ENCODE measurements at regions not wholly inside any gene's neighbourhood (a gene's known extent, or its start where the extent isn't known, plus 50 kb on each side); places are given as distances from the start of the nearest gene placed in this dataset.

DNA sequence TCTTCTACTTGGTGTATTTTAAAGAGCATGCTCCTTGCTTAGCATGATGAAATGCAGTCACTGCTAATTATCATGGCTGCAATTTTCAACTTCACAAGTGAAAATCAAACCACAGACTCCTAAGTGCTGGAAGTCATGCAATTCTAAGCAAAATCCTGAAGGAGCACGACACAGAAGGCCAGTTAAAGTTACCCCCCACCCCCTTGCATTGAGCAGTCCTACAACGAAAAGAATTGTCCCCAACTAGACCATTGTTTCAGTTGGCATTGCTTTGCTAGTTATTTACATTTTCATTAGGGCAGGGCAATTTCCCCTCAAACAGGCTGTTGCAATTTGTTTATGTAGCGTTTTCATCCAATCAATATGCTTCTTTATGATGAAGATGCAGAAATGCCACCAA, 321.2 kb downstream of the PCDH7 start:
- TF ChIP-seq POLR2A (IDR thresholded peaks at IDR 0.05), result no peak
- TF ChIP-seq, protein P1, sequence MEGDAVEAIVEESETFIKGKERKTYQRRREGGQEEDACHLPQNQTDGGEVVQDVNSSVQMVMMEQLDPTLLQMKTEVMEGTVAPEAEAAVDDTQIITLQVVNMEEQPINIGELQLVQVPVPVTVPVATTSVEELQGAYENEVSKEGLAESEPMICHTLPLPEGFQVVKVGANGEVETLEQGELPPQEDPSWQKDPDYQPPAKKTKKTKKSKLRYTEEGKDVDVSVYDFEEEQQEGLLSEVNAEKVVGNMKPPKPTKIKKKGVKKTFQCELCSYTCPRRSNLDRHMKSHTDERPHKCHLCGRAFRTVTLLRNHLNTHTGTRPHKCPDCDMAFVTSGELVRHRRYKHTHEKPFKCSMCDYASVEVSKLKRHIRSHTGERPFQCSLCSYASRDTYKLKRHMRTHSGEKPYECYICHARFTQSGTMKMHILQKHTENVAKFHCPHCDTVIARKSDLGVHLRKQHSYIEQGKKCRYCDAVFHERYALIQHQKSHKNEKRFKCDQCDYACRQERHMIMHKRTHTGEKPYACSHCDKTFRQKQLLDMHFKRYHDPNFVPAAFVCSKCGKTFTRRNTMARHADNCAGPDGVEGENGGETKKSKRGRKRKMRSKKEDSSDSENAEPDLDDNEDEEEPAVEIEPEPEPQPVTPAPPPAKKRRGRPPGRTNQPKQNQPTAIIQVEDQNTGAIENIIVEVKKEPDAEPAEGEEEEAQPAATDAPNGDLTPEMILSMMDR (IDR thresholded peaks at IDR 0.05), result no peak
- TF ChIP-seq POLR2AphosphoS5 (IDR thresholded peaks at IDR 0.05), result no peak
- Histone ChIP-seq H3K4me3 (no peak overlapping the region), H3K27ac (no peak overlapping the region), H3K4me1 (replicated peaks) (no peaks in the 10 kb centered on the region), H3K27me3 (replicated peaks; ENCODE audit: insufficient read depth) (no peaks in the 10 kb centered on the region), H3K36me3 (no peaks in the 10 kb centered on the region), H3K9me3 (no peaks in the 10 kb centered on the region)
- no peak for DNase-seq (ENCODE audit: low spot score)
- intact Hi-C loops (cut with DNase I), result no loop called here
- 85% methylated on average over 3 of the region's 3 CpGs for WGBS

DNA sequence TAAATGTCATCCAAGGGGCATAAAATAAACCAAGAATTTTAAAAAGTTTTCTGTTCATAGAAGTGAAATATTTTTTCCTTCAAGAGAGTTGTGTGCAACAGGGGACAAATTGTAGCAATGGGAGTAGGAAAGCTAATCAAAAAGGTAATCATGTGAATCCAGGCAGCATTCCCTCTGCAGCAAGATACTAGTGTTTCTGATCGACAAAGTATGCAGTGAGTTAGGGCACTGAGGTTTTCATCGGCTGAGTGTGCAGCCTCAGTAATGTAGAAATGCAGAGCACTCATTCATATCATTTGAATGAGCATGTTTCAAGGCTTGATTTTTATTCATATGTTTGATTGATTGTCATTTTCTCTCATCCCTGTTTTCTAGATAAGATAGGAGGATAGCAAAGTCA, 321.7 kb downstream of the PCDH7 start:
- H3K27ac ChIP-seq, result no peak overlapping the region
- TF ChIP-seq POLR2AphosphoS5 (IDR thresholded peaks at IDR 0.05) (no peak), POLR2A (IDR thresholded peaks at IDR 0.05) (no peak)
- TF ChIP-seq, protein P1 (IDR thresholded peaks at IDR 0.05), result no peak
- no peaks in the 10 kb centered on the region for H3K36me3 ChIP-seq
- 87% methylated on average over 2 of the region's 2 CpGs for WGBS
- DNase-seq (ENCODE audit: low spot score), result no peak
- intact Hi-C loops (cut with DNase I), result no loop called here
- H3K4me1 ChIP-seq (replicated peaks), result no peaks in the 10 kb centered on the region
- H3K9me3 ChIP-seq, result no peaks in the 10 kb centered on the region
- H3K4me3 ChIP-seq, result no peak overlapping the region
- no peaks in the 10 kb centered on the region for H3K27me3 ChIP-seq (replicated peaks; ENCODE audit: insufficient read depth)

DNA sequence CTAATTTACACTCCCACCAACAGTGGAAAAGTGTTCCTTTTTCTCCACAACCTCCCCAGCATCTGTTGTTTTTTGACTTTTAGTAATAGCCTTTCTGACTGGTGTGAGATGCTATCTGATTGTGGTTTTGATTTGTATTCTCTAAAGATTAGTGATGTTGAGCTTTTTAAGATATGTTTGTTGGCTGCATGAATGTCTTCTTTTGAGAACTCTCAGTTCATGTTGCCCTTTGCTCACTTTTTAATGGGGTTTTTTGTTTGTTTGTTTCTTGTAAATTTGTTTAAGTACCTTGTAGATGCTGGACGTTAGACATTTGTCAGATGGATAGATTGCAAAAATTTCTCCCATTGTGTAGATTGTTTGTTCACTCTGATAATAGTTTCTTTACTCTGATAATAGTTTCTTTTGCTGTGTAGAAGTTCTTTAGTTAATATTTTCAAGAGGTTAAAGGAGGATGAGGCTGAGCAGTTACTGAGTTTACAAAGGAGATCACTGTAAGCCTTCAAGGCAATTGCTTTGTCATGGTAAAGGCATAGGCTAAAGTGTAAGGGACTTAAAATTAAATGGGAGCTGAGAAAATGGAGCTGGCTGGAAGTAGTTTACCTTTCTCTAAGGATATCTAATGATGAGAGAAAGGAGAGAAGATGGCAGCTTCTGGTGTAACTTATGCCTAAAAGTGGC, 323.4 kb downstream of the PCDH7 start:
- no peaks in the 10 kb centered on the region for H3K9me3 ChIP-seq
- intact Hi-C loops (cut with DNase I), result no loop called here
- no peak for DNase-seq (ENCODE audit: low spot score)

DNA sequence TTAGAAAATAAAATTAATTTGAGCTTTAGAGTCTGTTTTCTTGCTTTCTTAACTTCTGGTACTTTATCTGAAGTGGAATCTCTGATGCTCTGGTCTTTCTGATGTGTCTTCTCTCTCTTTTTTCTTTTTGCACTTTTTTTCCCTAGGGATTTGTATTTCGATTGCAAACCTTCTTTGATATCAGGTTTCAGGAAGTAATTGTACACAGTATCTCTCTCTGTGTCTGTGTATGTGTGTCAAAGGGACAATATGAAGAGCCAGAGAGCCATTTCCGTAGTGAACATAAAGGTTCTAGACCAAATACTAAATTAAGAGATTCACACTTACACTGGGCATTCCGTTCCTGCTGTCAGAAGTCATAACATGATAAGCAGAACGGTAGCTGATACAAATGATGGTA, 325.0 kb downstream of the PCDH7 start:
- Histone ChIP-seq H3K27me3 (replicated peaks; ENCODE audit: insufficient read depth) (no peaks in the 10 kb centered on the region), H3K4me3 (no peak overlapping the region), H3K9me3 (no peaks in the 10 kb centered on the region), H3K4me1 (replicated peaks) (no peaks in the 10 kb centered on the region), H3K27ac (no peak overlapping the region), H3K36me3 (no peaks in the 10 kb centered on the region)
- intact Hi-C loops (cut with DNase I), result no loop called here
- TF ChIP-seq POLR2AphosphoS5 (IDR thresholded peaks at IDR 0.05) (no peak), POLR2A (IDR thresholded peaks at IDR 0.05) (no peak)
- TF ChIP-seq, protein P1 (IDR thresholded peaks at IDR 0.05), result no peak
- no peak for DNase-seq (ENCODE audit: low spot score)
- 66% methylated on average over 4 of the region's 4 CpGs for WGBS

More for the DNA sequence above, 323.4 kb downstream of the PCDH7 start:
- Histone ChIP-seq H3K27me3 (replicated peaks; ENCODE audit: insufficient read depth) (no peaks in the 10 kb centered on the region), H3K36me3 (no peaks in the 10 kb centered on the region), H3K4me1 (replicated peaks) (no peaks in the 10 kb centered on the region), H3K4me3 (no peak overlapping the region), H3K27ac (no peak overlapping the region)
- 21% methylated on average over 1 of the region's 1 CpG for WGBS
- TF ChIP-seq POLR2AphosphoS5 (IDR thresholded peaks at IDR 0.05), result no peak
- no peak for TF ChIP-seq POLR2A (IDR thresholded peaks at IDR 0.05)
- TF ChIP-seq, protein P1 (IDR thresholded peaks at IDR 0.05), result no peak

DNA sequence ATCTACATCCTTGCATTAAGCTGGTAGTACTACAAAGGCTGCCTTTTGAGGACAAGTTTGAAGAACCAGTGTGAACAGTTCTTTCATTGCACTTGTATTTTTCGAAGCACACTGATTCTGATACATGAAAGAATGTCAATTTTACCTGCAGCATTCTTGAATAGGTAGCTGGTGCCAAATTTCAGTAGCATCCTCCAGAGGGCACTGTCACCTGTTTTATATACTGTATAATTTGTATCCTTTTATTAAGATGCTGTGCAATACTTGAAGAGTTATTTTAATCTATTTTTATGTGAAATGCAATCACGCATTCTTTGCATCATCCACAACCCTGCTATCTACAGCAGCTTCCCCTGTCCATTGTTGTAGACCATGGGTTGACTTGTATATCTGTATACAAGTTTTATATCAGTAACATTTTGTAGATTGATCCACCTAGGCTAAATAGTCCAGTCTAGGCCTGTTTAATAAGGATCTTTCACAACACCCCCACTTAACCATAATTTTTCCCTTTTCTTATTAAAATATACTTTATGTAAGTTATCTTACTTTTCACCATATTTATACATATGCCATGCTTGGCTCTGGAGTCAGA, 325.7 kb downstream of the PCDH7 start:
- Histone ChIP-seq H3K27me3 (replicated peaks; ENCODE audit: insufficient read depth) (no peaks in the 10 kb centered on the region), H3K36me3 (no peaks in the 10 kb centered on the region), H3K4me1 (replicated peaks) (no peaks in the 10 kb centered on the region), H3K27ac (no peak overlapping the region), H3K4me3 (no peak overlapping the region), H3K9me3 (no peaks in the 10 kb centered on the region)
- DNase-seq (ENCODE audit: low spot score), result peak; percentile 8
- no peak for TF ChIP-seq POLR2AphosphoS5 (IDR thresholded peaks at IDR 0.05)
- TF ChIP-seq, protein P1 (IDR thresholded peaks at IDR 0.05), result peak in 3 of 4 experiments; percentile 27 to 50 (median 43)
- TF ChIP-seq POLR2A (IDR thresholded peaks at IDR 0.05), result no peak
- intact Hi-C loops (cut with DNase I), result no loop called here
- 58% methylated on average over 2 of the region's 2 CpGs for WGBS
